Endothelial cell of umbilical vein (primary cell): ENCODE measurements at regions not wholly inside any gene's neighbourhood (a gene's known extent, or its start where the extent isn't known, plus 50 kb on each side); places are given as distances from the start of the nearest gene placed in this dataset.

Source experiments
- BruUV-seq: library from RNA; stranded (reverse); fragments of 400-500 nt; replicated peaks from 2 replicates; lab custom pipeline; 2021; lab: Mats Ljungman, UMichigan
- CTCF ChIA-PET: fragments of 300-600, 350-600 bp; sonication (Branson Sonifier 250); formaldehyde crosslinking; loops from one replicate; lab custom pipeline; 2021; ENCODE audit warnings: antibody characterized with exemption, inconsistent platforms; lab: Charles Lee
- POLR2A ChIA-PET: fragments of 300-600, 350-600 bp; sonication (Branson Sonifier 250); formaldehyde crosslinking; loops from one replicate; lab custom pipeline; 2021; ENCODE audit warnings: antibody characterized with exemption, inconsistent platforms; lab: Charles Lee
- DNase-seq: peaks from one replicate; pipeline ENCODE4 v3.0.0-alpha.2; 2011; ENCODE audit warnings: low read depth, low spot score
- FAIRE-seq: peaks from 2 replicates; lab custom pipeline; 2011; peaks lifted over from hg19 to GRCh38; lab: Jason Lieb, UNC
- H2AFZ ChIP-seq: 2 replicates; pipeline ENCODE4 v1.6.0; 2012; ENCODE audit warnings: low read depth, low read length, control low read depth, inconsistent platforms
- H3K27ac ChIP-seq: 2 replicates; pipeline ENCODE4 v1.5.1; 2011; ENCODE audit warnings: low read depth, mild to moderate bottlenecking, control low read depth, low read length, moderate library complexity; ENCODE audit not compliant: insufficient read depth
- H3K27me3 ChIP-seq, 2 experiments: 2 replicates each; pipeline versions ENCODE4 v1.6.0 to v1.6.1; 2011; ENCODE audit warnings: low read length in 2 of 2, mixed read lengths in 1 of 2; ENCODE audit not compliant: control insufficient read depth in 2 of 2, insufficient read depth in 2 of 2
- H3K36me3 ChIP-seq, 2 experiments: 2 replicates in 1 of 2; 3 replicates in 1 of 2; pipeline ENCODE4 v1.5.1; 2011; ENCODE audit warnings: low read length in 2 of 2, mild to moderate bottlenecking in 1 of 2, moderate library complexity in 1 of 2; ENCODE audit not compliant: control insufficient read depth in 2 of 2, insufficient read depth in 2 of 2; ENCODE audit errors: extremely low read depth in 1 of 2
- H3K4me1 ChIP-seq: 3 replicates; pipeline ENCODE4 v1.5.1; 2011; ENCODE audit warnings: mild to moderate bottlenecking, low read length; ENCODE audit not compliant: control insufficient read depth, insufficient read depth; ENCODE audit errors: extremely low read depth
- H3K4me2 ChIP-seq: 2 replicates; pipeline ENCODE4 v1.6.1; 2011; ENCODE audit warnings: low read length, control low read depth, mixed read lengths; ENCODE audit not compliant: insufficient read depth
- H3K4me3 ChIP-seq, 3 experiments: fragments of 200-600 bp in 1 of 3; sonication (generic), shearing (Covaris generic) in 1 of 3; replicated peaks in 1 of 3; 2 replicates each; pipeline ENCODE4 v1.5.1; 2011 to 2016; ENCODE audit warnings: control low read depth in 3 of 3, low read length in 3 of 3, mild to moderate bottlenecking in 2 of 3, inconsistent platforms in 1 of 3, low read depth in 1 of 3, moderate library complexity in 1 of 3; ENCODE audit not compliant: insufficient read depth in 1 of 3
- H3K79me2 ChIP-seq: 2 replicates; pipeline ENCODE4 v1.6.0; 2012; ENCODE audit warnings: low read length, inconsistent platforms; ENCODE audit not compliant: control insufficient read depth, insufficient read depth
- H3K9ac ChIP-seq: replicated peaks from 2 replicates; pipeline ENCODE3; 2011; ENCODE audit warnings: low read length, control low read depth; ENCODE audit not compliant: insufficient read depth; ENCODE audit errors: extremely low read depth
- H3K9me1 ChIP-seq: replicated peaks from 3 replicates; pipeline ENCODE4 v1.6.0; 2011; ENCODE audit warnings: mild to moderate bottlenecking, low read length; ENCODE audit not compliant: control insufficient read depth, insufficient read depth; ENCODE audit errors: extremely low read depth
- H3K9me3 ChIP-seq: replicated peaks from 2 replicates; pipeline ENCODE4 v1.5.1; 2012; ENCODE audit warnings: low read length, inconsistent platforms; ENCODE audit not compliant: control insufficient read depth, insufficient read depth
- H4K20me1 ChIP-seq: replicated peaks from 2 replicates; pipeline ENCODE3; 2011; ENCODE audit warnings: mild to moderate bottlenecking, low read length; ENCODE audit not compliant: control insufficient read depth, insufficient read depth; ENCODE audit errors: extremely low read depth
- EZH2 ChIP-seq: IDR thresholded peaks from 2 replicates; pipeline ENCODE4 v1.6.1; 2012; ENCODE audit warnings: borderline replicate concordance, low read depth, mild to moderate bottlenecking, moderate library complexity, low read length, inconsistent platforms; ENCODE audit not compliant: severe bottlenecking
- FOS ChIP-seq: IDR thresholded peaks from 2 replicates; pipeline ENCODE4 v1.6.1; 2011; ENCODE audit warnings: mild to moderate bottlenecking, low read length, moderate library complexity, borderline replicate concordance; ENCODE audit not compliant: insufficient read depth
- GATA2 ChIP-seq: IDR thresholded peaks from 2 replicates; pipeline ENCODE4 v1.7.0; 2011; ENCODE audit warnings: low read depth, mild to moderate bottlenecking, moderate library complexity, mixed read lengths, low read length; ENCODE audit not compliant: insufficient read length, insufficient read depth
- JUN ChIP-seq: IDR thresholded peaks from 2 replicates; pipeline ENCODE4 v1.6.1; 2011; ENCODE audit warnings: borderline replicate concordance, low read depth; ENCODE audit not compliant: insufficient read length, insufficient read depth
- MYC ChIP-seq: IDR thresholded peaks from one replicate; pipeline ENCODE4 v1.6.1; 2011; ENCODE audit warnings: mild to moderate bottlenecking, low read depth, low read length
- POLR2A ChIP-seq: IDR thresholded peaks from 2 replicates; pipeline ENCODE4 v1.6.1; 2012; ENCODE audit warnings: low read depth, mild to moderate bottlenecking, control low read depth, low read length
- POLR2AphosphoS5 ChIP-seq: IDR thresholded peaks from 2 replicates; pipeline ENCODE4 v1.6.1; 2012; ENCODE audit warnings: low read depth, mild to moderate bottlenecking, control low read depth, low read length, moderate library complexity; ENCODE audit not compliant: insufficient read depth
- dilution Hi-C: fragments of 300-500 bp; cut with MboI; formaldehyde crosslinking; loops from one replicate; pipeline ENCODE4 v1.15.0; 2019; ENCODE audit warnings: low sequenced_read_pairs; ENCODE audit not compliant: extremely low pct_ligation_motif_present
- intact Hi-C: fragments of 100-400 bp; cut with micrococcal nuclease; formaldehyde crosslinking; loops from one replicate; pipeline ENCODE4 v1.10.0; 2022
- TF ChIP-seq, protein P1 (sequence below): IDR thresholded peaks from 2 replicates; pipeline ENCODE4 v1.6.1; 2011; ENCODE audit not compliant: insufficient read depth, insufficient read length
- TF ChIP-seq, protein P2 (sequence below), 2 donors: IDR thresholded peaks; 1 replicate in 1 of 2; 2 replicates in 1 of 2; pipeline ENCODE4 v1.5.1; 2011; ENCODE audit warnings: low read length in 2 of 2, mild to moderate bottlenecking in 2 of 2, moderate library complexity in 2 of 2, control low read depth in 1 of 2, inconsistent platforms in 1 of 2, low read depth in 1 of 2; ENCODE audit not compliant: insufficient read depth in 1 of 2; ENCODE audit errors: extremely low read depth in 1 of 2

- Histone ChIP-seq H3K9me1 (no peaks in the 10 kb centered on the region), H3K79me2 (no peaks in the 10 kb centered on the region), H4K20me1 (no peaks in the 10 kb centered on the region), H3K4me1 (no peaks in the 10 kb centered on the region), H3K36me3 (no peaks in the 10 kb centered on the region), H3K4me3 (no peak overlapping the region), H3K27ac (no peak overlapping the region), H3K4me2 (no peak overlapping the region), H3K9me3 (no peaks in the 10 kb centered on the region), H3K27me3 (no peaks in the 10 kb centered on the region), H3K9ac (no peak overlapping the region), H2AFZ (no peak overlapping the region)
- dilution Hi-C loops, result no loop called here
- TF ChIP-seq JUN (no peak), POLR2AphosphoS5 (no peak), MYC (no peak), GATA2 (no peak)
- DNase-seq (no peak), FAIRE-seq (no peak)
- intact Hi-C loops, result no loop called here
- BruUV-seq, result no TSS peak
- ChIA-PET CTCF (interaction anchor here (1.2 kb wide), 1 partner anchor 90 kb away, joined by 4 read pairs; no protein-coding TSS in a partner anchor), POLR2A (no interaction called here)
These were observed 396.4 kb upstream of the TNP1 start for GRCh38 chr2:217256251-217256650.

DNA sequence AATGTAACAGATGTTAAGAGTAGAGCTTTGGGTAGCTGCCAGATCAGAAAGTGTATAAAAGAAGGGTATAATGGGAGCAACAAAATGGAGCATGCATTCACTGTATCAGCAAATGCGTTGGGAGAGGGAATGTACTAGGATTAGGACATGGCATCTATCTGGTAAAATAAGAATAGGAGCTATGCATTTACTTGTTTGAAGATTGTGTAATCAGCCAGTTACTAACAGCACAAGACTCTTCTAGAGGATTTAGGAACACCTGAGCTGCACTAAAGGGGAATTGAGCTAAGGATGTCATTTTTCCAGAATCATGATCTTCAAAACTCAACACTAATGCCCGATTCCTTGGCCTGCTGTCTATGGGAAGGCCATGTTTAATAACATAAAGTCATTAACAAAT, 394.2 kb upstream of the TNP1 start:
- FAIRE-seq, result no peak
- no peaks in the 10 kb centered on the region for H3K79me2 ChIP-seq

More for the DNA sequence above, 394.2 kb upstream of the TNP1 start:
- Histone ChIP-seq H3K9me3 (no peaks in the 10 kb centered on the region), H3K9me1 (no peaks in the 10 kb centered on the region), H3K27ac (no peak overlapping the region), H2AFZ (no peak overlapping the region), H3K9ac (no peak overlapping the region), H3K4me2 (no peak overlapping the region), H3K27me3 (no peaks in the 10 kb centered on the region), H3K36me3 (no peaks in the 10 kb centered on the region), H4K20me1 (no peaks in the 10 kb centered on the region), H3K4me1 (no peaks in the 10 kb centered on the region), H3K4me3 (no peak overlapping the region)
- no peak for TF ChIP-seq JUN
- no peak for TF ChIP-seq GATA2
- TF ChIP-seq, protein P1, sequence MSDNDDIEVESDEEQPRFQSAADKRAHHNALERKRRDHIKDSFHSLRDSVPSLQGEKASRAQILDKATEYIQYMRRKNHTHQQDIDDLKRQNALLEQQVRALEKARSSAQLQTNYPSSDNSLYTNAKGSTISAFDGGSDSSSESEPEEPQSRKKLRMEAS, result no peak
- no peak for TF ChIP-seq EZH2
- no peak for TF ChIP-seq POLR2AphosphoS5
- TF ChIP-seq MYC, result no peak
- no peak for TF ChIP-seq FOS
- TF ChIP-seq, protein P2, sequence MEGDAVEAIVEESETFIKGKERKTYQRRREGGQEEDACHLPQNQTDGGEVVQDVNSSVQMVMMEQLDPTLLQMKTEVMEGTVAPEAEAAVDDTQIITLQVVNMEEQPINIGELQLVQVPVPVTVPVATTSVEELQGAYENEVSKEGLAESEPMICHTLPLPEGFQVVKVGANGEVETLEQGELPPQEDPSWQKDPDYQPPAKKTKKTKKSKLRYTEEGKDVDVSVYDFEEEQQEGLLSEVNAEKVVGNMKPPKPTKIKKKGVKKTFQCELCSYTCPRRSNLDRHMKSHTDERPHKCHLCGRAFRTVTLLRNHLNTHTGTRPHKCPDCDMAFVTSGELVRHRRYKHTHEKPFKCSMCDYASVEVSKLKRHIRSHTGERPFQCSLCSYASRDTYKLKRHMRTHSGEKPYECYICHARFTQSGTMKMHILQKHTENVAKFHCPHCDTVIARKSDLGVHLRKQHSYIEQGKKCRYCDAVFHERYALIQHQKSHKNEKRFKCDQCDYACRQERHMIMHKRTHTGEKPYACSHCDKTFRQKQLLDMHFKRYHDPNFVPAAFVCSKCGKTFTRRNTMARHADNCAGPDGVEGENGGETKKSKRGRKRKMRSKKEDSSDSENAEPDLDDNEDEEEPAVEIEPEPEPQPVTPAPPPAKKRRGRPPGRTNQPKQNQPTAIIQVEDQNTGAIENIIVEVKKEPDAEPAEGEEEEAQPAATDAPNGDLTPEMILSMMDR (IDR thresholded peaks at IDR 0.05; ENCODE audit: extremely low read depth in 1 of 2, insufficient read depth in 1 of 2, low read depth in 1 of 2, low read length in 2 of 2), result no peak
- no peak for TF ChIP-seq POLR2A
- ChIA-PET POLR2A (no interaction called here), CTCF (no interaction called here)
- dilution Hi-C loops, result no loop called here
- intact Hi-C loops, result no loop called here
- DNase-seq, result no peak
- no TSS peak for BruUV-seq
